ENCODE measurements at regions not wholly inside any gene's neighbourhood (a gene's known extent, or its start where the extent isn't known, plus 50 kb on each side); places are given as distances from the start of the nearest gene placed in this dataset.

DNA sequence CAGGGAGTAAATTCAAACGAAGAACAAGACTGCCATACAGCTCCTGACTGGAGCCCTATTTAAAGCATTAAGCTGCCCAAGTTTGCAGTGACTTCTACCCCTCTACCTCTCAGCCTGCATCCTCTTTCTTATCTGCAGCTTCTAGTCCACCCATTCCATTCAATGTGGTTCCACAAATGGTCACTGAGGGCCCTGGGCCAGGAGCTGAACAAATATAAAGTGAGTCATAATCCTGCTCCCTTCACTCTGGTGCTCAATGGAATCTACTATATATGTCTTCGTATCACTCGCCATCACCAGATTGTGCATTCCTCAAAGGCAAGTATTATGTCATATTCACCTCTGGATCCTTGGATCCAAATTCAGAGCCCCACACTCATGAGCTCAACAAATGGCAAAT is 398.7 kb downstream of the BRINP2 start:
- TF ChIP-seq, protein P1, sequence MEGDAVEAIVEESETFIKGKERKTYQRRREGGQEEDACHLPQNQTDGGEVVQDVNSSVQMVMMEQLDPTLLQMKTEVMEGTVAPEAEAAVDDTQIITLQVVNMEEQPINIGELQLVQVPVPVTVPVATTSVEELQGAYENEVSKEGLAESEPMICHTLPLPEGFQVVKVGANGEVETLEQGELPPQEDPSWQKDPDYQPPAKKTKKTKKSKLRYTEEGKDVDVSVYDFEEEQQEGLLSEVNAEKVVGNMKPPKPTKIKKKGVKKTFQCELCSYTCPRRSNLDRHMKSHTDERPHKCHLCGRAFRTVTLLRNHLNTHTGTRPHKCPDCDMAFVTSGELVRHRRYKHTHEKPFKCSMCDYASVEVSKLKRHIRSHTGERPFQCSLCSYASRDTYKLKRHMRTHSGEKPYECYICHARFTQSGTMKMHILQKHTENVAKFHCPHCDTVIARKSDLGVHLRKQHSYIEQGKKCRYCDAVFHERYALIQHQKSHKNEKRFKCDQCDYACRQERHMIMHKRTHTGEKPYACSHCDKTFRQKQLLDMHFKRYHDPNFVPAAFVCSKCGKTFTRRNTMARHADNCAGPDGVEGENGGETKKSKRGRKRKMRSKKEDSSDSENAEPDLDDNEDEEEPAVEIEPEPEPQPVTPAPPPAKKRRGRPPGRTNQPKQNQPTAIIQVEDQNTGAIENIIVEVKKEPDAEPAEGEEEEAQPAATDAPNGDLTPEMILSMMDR (IDR thresholded peaks at IDR 0.05), result no peak
- TF ChIP-seq POLR2A (IDR thresholded peaks at IDR 0.05), result no peak
